HCT116 (cell line): ENCODE measurements at regions not wholly inside any gene's neighbourhood (a gene's known extent, or its start where the extent isn't known, plus 50 kb on each side); places are given as distances from the start of the nearest gene placed in this dataset.
"Not testable (repeated sequence)": the region's sequence is repeated elsewhere in the genome, so short reads cannot be mapped to it uniquely, and the experiment has no call there.

ENCODE experiments used
- ATAC-seq: fragments of 200-7000 bp; cut with Tn5 transposase; 2 replicates; pipeline ENCODE4 v1.9.1; 2020; ENCODE audit warnings: mild to moderate bottlenecking, moderate library complexity
- BruUV-seq: library from RNA; stranded (reverse); fragments of 400-500 nt; replicated peaks from 2 replicates; lab custom pipeline; 2021; lab: Mats Ljungman, UMichigan
- CTCF ChIA-PET: fragments of 300-600 bp; sonication (Branson Sonifier 250); formaldehyde crosslinking; loops from one replicate; lab custom pipeline; 2021; ENCODE audit warnings: antibody characterized with exemption; lab: Charles Lee
- POLR2A ChIA-PET: fragments of 300-600, 350-600 bp; sonication (Branson Sonifier 250); formaldehyde crosslinking; loops from one replicate; lab custom pipeline; 2021; ENCODE audit warnings: antibody characterized with exemption; lab: Charles Lee
- RAD21 ChIA-PET, 2 experiments: fragments of 300-600 bp; sonication (Branson Sonifier 250); formaldehyde crosslinking; loops; one replicate each; lab custom pipeline; 2023; ENCODE audit warnings: low total read pairs in 2 of 2; ENCODE audit not compliant: uncharacterized antibody in 2 of 2, unreplicated experiment in 2 of 2, low non-redundant PET in 1 of 2; lab: Charles Lee
- DNase-seq: peaks from one replicate; pipeline ENCODE4 v3.0.0-alpha.2; 2010; ENCODE audit warnings: low read depth, low spot score
- H2AFZ ChIP-seq: fragments of 200-600 bp; shearing (Covaris generic), sonication (generic); 2 replicates; pipeline ENCODE4 v1.6.1; 2017; ENCODE audit warnings: low read depth, mixed run types, mixed read lengths, antibody characterized with exemption, low read length; ENCODE audit not compliant: poor library complexity, severe bottlenecking
- H3K27ac ChIP-seq: 2 replicates; pipeline ENCODE4 v1.5.1; 2012; ENCODE audit warnings: low read depth, low read length
- H3K27me3 ChIP-seq: fragments of 200-600 bp; sonication (generic); 2 replicates; pipeline ENCODE4 v1.6.1; 2016; ENCODE audit warnings: mixed run types, low read length, mixed read lengths; ENCODE audit not compliant: insufficient read depth
- H3K36me3 ChIP-seq, 2 experiments: fragments of 200-500 bp in 1 of 2; fragments of 200-600 bp in 1 of 2; sonication (Bioruptor generic) in 1 of 2; sonication (generic) in 1 of 2; 2 replicates each; pipeline versions ENCODE4 v1.5.1 to v1.6.1; 2014 to 2016; ENCODE audit warnings: low read length in 2 of 2, inconsistent platforms in 1 of 2, mixed read lengths in 1 of 2, mixed run types in 1 of 2; ENCODE audit not compliant: insufficient read depth in 2 of 2, control insufficient read depth in 1 of 2
- H3K4me1 ChIP-seq, 2 experiments: fragments of 200-600 bp in 1 of 2; sonication (generic) in 1 of 2; 2 replicates each; pipeline versions ENCODE4 v1.5.1 to v1.6.1; 2012 to 2017; ENCODE audit warnings: low read length in 2 of 2, inconsistent platforms in 1 of 2, mild to moderate bottlenecking in 1 of 2, mixed read lengths in 1 of 2, mixed run types in 1 of 2, moderate library complexity in 1 of 2; ENCODE audit not compliant: insufficient read depth in 2 of 2, control insufficient read depth in 1 of 2
- H3K4me2 ChIP-seq: fragments of 200-600 bp; sonication (generic); 2 replicates; pipeline ENCODE4 v1.6.1; 2017; ENCODE audit warnings: mixed run types, low read length, mixed read lengths
- H3K4me3 ChIP-seq, 2 experiments: fragments of 200-600 bp in 1 of 2; sonication (generic) in 1 of 2; replicated peaks in 1 of 2; 2 replicates each; pipeline ENCODE4 v1.5.1; 2011 to 2016; ENCODE audit warnings: low read length in 2 of 2, control low read depth in 1 of 2, low read depth in 1 of 2, mild to moderate bottlenecking in 1 of 2, mixed read lengths in 1 of 2, mixed run types in 1 of 2
- H3K79me2 ChIP-seq: fragments of 200-600 bp; sonication (generic); 2 replicates; pipeline ENCODE4 v1.6.1; 2017; ENCODE audit warnings: mild to moderate bottlenecking, mixed run types, low read length, moderate library complexity, mixed read lengths; ENCODE audit not compliant: insufficient read depth
- H3K9ac ChIP-seq: fragments of 200-600 bp; sonication (generic); 2 replicates; pipeline ENCODE4 v1.6.1; 2016; ENCODE audit warnings: low read length, mixed read lengths
- H3K9me2 ChIP-seq: fragments of 200-600 bp; sonication (generic), shearing (Covaris generic); 2 replicates; pipeline ENCODE4 v1.6.1; 2017; ENCODE audit warnings: mixed run types, mild to moderate bottlenecking, moderate library complexity; ENCODE audit not compliant: insufficient read depth
- H3K9me3 ChIP-seq, 2 experiments: fragments of 200-500 bp in 1 of 2; fragments of 200-600 bp in 1 of 2; sonication (Bioruptor generic) in 1 of 2; sonication (generic) in 1 of 2; 2 replicates each; pipeline ENCODE4 v1.6.1; 2014 to 2017; ENCODE audit warnings: low read length in 2 of 2, mixed read lengths in 2 of 2, inconsistent platforms in 1 of 2, low read depth in 1 of 2, mild to moderate bottlenecking in 1 of 2, mixed run types in 1 of 2, moderate library complexity in 1 of 2; ENCODE audit not compliant: control insufficient read depth in 1 of 2, insufficient read depth in 1 of 2
- H4K20me1 ChIP-seq: fragments of 200-600 bp; sonication (generic), shearing (Covaris generic); 2 replicates; pipeline ENCODE4 v1.6.1; 2017; ENCODE audit warnings: mixed run types, mild to moderate bottlenecking, moderate library complexity; ENCODE audit not compliant: insufficient read depth
- EZH2 ChIP-seq: fragments of 200-600 bp; sonication (generic); IDR thresholded peaks from 2 replicates; pipeline ENCODE4 v1.6.1; 2017; ENCODE audit warnings: antibody characterized with exemption, mixed run types
- JUND ChIP-seq: IDR thresholded peaks from 2 replicates; pipeline ENCODE4 v1.6.1; 2012
- POLR2A ChIP-seq: IDR thresholded peaks from 2 replicates; pipeline ENCODE4 v1.7.0; 2011; ENCODE audit warnings: borderline replicate concordance; ENCODE audit not compliant: insufficient read depth, insufficient read length; ENCODE audit errors: extremely low read depth
- SIN3A ChIP-seq: IDR thresholded peaks from 2 replicates; pipeline ENCODE4 v1.6.1; 2012; ENCODE audit warnings: low read depth
- SRF ChIP-seq: IDR thresholded peaks from 2 replicates; pipeline ENCODE4 v1.6.1; 2012; ENCODE audit warnings: low read depth
- ZNF274 ChIP-seq: fragments of 200-500 bp; sonication (Bioruptor generic); IDR thresholded peaks from 2 replicates; pipeline ENCODE4 v1.6.1; 2014; ENCODE audit warnings: mild to moderate bottlenecking, low read depth, low read length, inconsistent platforms
- intact Hi-C: fragments of 100-400 bp; cut with micrococcal nuclease; formaldehyde crosslinking; loops from 2 replicates; pipeline ENCODE4 v1.10.0; 2022
- TF ChIP-seq, protein P1 (sequence below): IDR thresholded peaks from 2 replicates; pipeline ENCODE4 v1.6.1; 2012
- TF ChIP-seq, protein P2 (sequence below), 3 experiments: fragments of 200-600 bp in 1 of 3; sonication (generic) in 1 of 3; IDR thresholded peaks in 2 of 3; conservative IDR thresholded peaks in 1 of 3; 2 replicates each; pipeline ENCODE4 v1.5.1; 2012 to 2017; ENCODE audit warnings: low read depth in 2 of 3, low read length in 2 of 3, antibody characterized with exemption in 1 of 3, borderline replicate concordance in 1 of 3, control low read depth in 1 of 3, mild to moderate bottlenecking in 1 of 3, mixed read lengths in 1 of 3, mixed run types in 1 of 3, moderate library complexity in 1 of 3; ENCODE audit not compliant: insufficient read depth in 1 of 3
- TF ChIP-seq, protein P3 (sequence below): IDR thresholded peaks from 2 replicates; pipeline ENCODE4 v1.6.1; 2011; ENCODE audit warnings: mild to moderate bottlenecking, low read length, moderate library complexity; ENCODE audit not compliant: insufficient replicate concordance; ENCODE audit errors: extremely low read depth

DNA sequence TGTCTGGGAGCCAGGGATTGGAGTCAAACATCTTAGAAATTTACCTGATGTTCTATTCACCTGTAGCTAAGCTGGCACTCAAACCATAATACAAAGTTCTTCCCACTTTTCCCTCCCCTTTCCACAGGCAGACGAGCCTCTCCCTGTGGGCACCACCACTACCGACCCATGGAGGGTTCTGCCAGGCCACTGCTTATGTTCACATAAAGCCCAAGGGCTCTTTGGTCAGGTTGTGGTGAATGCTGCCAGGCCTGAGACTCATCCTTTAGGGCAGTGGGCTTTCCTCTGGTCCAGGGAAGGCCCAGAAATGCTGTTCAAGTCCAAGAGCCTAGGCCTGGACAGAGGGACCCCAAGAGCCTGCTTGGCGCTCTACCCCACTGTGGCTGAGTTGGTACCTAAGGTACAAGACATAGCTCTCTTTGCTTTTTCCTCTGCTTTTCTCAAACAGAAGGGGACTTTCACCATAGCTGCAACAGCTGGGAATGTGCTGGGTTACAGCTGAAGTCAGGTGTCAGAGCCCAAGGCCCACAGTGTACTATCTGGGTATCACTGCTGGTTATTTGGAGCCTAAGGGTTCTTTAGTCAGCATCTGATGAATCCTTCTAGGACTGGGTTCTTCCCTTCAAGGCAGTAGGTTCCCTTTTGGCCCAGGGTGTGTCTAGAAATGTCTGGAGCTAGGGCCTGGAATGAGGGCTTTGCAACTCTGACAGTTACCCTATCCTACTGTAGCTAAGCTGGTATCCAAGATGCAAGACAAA, 620.1 kb downstream of the TLE1 start:
- Histone ChIP-seq H3K4me1 (no peaks in the 10 kb centered on the region), H3K4me3 (no peak overlapping the region), H3K27ac (no peak overlapping the region), H3K27me3 (no peaks in the 10 kb centered on the region), H3K9me3 (no peaks in the 10 kb centered on the region; a peak in 1 of 4 replicates), H4K20me1 (no peaks in the 10 kb centered on the region), H3K9me2 (no peaks in the 10 kb centered on the region), H2AFZ (no peak overlapping the region), H3K36me3 (no peaks in the 10 kb centered on the region), H3K4me2 (no peak overlapping the region), H3K79me2 (no peaks in the 10 kb centered on the region), H3K9ac (no peak overlapping the region)
- RAD21 ChIA-PET, result no interaction called here
- no peak for TF ChIP-seq POLR2A
- no peak for TF ChIP-seq ZNF274
- no peak for TF ChIP-seq EZH2
- no peak for TF ChIP-seq SIN3A
- TF ChIP-seq, protein P1, sequence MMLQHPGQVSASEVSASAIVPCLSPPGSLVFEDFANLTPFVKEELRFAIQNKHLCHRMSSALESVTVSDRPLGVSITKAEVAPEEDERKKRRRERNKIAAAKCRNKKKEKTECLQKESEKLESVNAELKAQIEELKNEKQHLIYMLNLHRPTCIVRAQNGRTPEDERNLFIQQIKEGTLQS, result no peak
- no peak for TF ChIP-seq SRF
- no peak for TF ChIP-seq JUND
- TF ChIP-seq, protein P2, sequence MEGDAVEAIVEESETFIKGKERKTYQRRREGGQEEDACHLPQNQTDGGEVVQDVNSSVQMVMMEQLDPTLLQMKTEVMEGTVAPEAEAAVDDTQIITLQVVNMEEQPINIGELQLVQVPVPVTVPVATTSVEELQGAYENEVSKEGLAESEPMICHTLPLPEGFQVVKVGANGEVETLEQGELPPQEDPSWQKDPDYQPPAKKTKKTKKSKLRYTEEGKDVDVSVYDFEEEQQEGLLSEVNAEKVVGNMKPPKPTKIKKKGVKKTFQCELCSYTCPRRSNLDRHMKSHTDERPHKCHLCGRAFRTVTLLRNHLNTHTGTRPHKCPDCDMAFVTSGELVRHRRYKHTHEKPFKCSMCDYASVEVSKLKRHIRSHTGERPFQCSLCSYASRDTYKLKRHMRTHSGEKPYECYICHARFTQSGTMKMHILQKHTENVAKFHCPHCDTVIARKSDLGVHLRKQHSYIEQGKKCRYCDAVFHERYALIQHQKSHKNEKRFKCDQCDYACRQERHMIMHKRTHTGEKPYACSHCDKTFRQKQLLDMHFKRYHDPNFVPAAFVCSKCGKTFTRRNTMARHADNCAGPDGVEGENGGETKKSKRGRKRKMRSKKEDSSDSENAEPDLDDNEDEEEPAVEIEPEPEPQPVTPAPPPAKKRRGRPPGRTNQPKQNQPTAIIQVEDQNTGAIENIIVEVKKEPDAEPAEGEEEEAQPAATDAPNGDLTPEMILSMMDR (IDR thresholded peaks at IDR 0.05 in 2 of 3, conservative IDR thresholded peaks at IDR 0.05 in 1 of 3; ENCODE audit: borderline replicate concordance in 1 of 3, insufficient read depth in 1 of 3, low read depth in 2 of 3, low read length in 2 of 3), result no peak
- TF ChIP-seq, protein P3, sequence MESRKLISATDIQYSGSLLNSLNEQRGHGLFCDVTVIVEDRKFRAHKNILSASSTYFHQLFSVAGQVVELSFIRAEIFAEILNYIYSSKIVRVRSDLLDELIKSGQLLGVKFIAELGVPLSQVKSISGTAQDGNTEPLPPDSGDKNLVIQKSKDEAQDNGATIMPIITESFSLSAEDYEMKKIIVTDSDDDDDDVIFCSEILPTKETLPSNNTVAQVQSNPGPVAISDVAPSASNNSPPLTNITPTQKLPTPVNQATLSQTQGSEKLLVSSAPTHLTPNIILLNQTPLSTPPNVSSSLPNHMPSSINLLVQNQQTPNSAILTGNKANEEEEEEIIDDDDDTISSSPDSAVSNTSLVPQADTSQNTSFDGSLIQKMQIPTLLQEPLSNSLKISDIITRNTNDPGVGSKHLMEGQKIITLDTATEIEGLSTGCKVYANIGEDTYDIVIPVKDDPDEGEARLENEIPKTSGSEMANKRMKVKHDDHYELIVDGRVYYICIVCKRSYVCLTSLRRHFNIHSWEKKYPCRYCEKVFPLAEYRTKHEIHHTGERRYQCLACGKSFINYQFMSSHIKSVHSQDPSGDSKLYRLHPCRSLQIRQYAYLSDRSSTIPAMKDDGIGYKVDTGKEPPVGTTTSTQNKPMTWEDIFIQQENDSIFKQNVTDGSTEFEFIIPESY, result no peak
- BruUV-seq, result no TSS peak
- POLR2A ChIA-PET, result no interaction called here
- intact Hi-C loops, result no loop called here
- DNase-seq (no peak), ATAC-seq (no peak)
- CTCF ChIA-PET, result no interaction called here

DNA sequence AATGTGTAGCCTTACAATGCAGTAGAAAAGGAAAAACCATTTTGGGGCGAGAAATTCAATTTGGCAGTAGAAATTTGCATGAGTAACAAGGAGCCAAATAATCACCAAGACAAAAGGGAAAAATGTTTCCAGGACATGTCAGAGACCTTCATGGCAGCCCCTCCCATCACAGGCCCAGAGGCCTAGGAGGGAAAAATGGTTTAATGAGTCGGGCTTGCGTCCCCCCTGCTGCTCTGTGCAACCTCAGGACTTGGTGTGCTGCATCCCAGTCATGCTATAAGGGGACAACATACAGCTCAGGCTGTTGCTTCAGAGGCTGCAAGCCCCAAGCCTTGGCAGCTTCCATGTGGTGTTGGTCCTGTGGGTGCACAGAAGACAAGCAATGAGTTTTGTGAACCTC, 626.4 kb downstream of the TLE1 start:
- peaks cover 0 to 10% of the 10 kb centered on the region in 2 experiments; a peak in 2 of 4 replicates for H3K9me3 ChIP-seq
- H3K27ac ChIP-seq, H4K20me1 ChIP-seq, H3K4me1 ChIP-seq, H2AFZ ChIP-seq, H3K27me3 ChIP-seq, H3K79me2 ChIP-seq, H3K4me2 ChIP-seq, BruUV-seq, H3K36me3 ChIP-seq, H3K9ac ChIP-seq, intact Hi-C loops, DNase-seq, ATAC-seq, CTCF ChIA-PET, POLR2A ChIA-PET, RAD21 ChIA-PET, H3K9me2 ChIP-seq, H3K4me3 ChIP-seq: not testable (repeated sequence)
